Right lobe of liver (tissue), 4 donors: ENCODE measurements at regions not wholly inside any gene's neighbourhood (a gene's known extent, or its start where the extent isn't known, plus 50 kb on each side); places are given as distances from the start of the nearest gene placed in this dataset.

ENCODE experiments used
- POLR2A ChIP-seq: fragments of 450-650 bp; IDR thresholded peaks from one replicate; pipeline ENCODE4 v1.6.1; 2017; ENCODE audit warnings: antibody characterized with exemption, mild to moderate bottlenecking
- TF ChIP-seq, protein P1 (sequence below), 4 donors: fragments of 200-600 bp in 3 of 4; fragments of 450-650 bp in 1 of 4; IDR thresholded peaks; one replicate each; pipeline versions ENCODE4 v1.5.1 to v1.8.0; 2016 to 2022; ENCODE audit warnings: antibody characterized with exemption in 4 of 4, mild to moderate bottlenecking in 2 of 4
- donor health status: DM: no; HTN: no; CAD: no.
- donor health status: DM: no; HTN: no; CAD: no.
- donor health status: DM: no; HTN: yes; CAD: no.

DNA sequence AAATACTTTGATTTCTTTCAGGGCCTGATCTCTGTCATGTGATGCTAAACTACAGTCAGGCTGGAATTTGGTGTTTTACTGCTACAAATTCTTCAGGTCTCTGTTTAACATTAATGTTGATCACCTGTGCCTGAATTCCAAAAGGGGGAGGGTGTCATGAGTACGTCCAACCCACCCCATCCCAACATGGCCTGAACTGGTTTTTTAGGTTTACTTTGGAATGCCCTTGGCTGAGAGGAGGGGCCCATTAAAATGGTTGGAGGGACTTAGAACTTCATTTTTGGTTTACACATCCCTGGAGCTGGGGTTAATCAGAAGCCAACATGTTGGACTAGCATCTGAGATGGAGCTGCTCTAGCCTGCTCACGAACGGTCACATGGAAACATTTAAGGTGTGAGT, 60.8 kb upstream of the CFAP46 start:
- no peak for TF ChIP-seq POLR2A
- TF ChIP-seq, protein P1, sequence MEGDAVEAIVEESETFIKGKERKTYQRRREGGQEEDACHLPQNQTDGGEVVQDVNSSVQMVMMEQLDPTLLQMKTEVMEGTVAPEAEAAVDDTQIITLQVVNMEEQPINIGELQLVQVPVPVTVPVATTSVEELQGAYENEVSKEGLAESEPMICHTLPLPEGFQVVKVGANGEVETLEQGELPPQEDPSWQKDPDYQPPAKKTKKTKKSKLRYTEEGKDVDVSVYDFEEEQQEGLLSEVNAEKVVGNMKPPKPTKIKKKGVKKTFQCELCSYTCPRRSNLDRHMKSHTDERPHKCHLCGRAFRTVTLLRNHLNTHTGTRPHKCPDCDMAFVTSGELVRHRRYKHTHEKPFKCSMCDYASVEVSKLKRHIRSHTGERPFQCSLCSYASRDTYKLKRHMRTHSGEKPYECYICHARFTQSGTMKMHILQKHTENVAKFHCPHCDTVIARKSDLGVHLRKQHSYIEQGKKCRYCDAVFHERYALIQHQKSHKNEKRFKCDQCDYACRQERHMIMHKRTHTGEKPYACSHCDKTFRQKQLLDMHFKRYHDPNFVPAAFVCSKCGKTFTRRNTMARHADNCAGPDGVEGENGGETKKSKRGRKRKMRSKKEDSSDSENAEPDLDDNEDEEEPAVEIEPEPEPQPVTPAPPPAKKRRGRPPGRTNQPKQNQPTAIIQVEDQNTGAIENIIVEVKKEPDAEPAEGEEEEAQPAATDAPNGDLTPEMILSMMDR (IDR thresholded peaks at IDR 0.05) = no peak
